ENCODE measurements at regions not wholly inside any gene's neighbourhood (a gene's known extent, or its start where the extent isn't known, plus 50 kb on each side); places are given as distances from the start of the nearest gene placed in this dataset.

DNA sequence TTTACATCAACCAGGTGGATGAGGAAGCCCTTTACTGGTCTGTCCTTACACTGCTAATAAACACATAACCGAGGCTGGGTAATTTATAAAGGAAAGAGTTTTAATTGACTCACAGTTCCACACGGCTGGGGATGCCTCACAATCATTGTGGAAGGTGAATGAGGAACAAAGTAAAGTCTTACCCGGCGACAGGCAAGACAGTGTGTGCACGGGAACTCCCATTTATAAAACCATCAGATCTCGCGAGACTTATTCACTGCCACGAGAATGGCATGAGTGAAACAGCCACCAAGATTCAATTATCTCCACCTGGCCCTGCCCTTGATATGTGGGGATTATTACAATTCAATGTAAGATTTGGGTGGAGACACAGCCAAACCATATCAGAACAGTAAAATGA is 67.3 kb upstream of the GRAMD2B start:
- DNase-seq (ENCODE audit: low read depth, low spot score) (no peak), ATAC-seq (no peak)
- H3K27ac ChIP-seq (ENCODE audit: low read length), result peak overlapping the region; percentile 12; the same call in 1 of the 2 replicates
- H3K27me3 ChIP-seq (ENCODE audit: control insufficient read depth, insufficient read depth, low read length), result no peaks in the 10 kb centered on the region
- peaks cover 12% of the 10 kb centered on the region for H3K4me1 ChIP-seq (ENCODE audit: control insufficient read depth, insufficient read depth, low read length)
- POLR2A ChIA-PET, result no interaction called here
- TF ChIP-seq SIN3A (IDR thresholded peaks at IDR 0.05; ENCODE audit: borderline replicate concordance, insufficient read depth, low read depth, low read length), result no peak
- TF ChIP-seq, protein P1, sequence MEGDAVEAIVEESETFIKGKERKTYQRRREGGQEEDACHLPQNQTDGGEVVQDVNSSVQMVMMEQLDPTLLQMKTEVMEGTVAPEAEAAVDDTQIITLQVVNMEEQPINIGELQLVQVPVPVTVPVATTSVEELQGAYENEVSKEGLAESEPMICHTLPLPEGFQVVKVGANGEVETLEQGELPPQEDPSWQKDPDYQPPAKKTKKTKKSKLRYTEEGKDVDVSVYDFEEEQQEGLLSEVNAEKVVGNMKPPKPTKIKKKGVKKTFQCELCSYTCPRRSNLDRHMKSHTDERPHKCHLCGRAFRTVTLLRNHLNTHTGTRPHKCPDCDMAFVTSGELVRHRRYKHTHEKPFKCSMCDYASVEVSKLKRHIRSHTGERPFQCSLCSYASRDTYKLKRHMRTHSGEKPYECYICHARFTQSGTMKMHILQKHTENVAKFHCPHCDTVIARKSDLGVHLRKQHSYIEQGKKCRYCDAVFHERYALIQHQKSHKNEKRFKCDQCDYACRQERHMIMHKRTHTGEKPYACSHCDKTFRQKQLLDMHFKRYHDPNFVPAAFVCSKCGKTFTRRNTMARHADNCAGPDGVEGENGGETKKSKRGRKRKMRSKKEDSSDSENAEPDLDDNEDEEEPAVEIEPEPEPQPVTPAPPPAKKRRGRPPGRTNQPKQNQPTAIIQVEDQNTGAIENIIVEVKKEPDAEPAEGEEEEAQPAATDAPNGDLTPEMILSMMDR (IDR thresholded peaks at IDR 0.05), result no peak
- TF ChIP-seq, protein P2, sequence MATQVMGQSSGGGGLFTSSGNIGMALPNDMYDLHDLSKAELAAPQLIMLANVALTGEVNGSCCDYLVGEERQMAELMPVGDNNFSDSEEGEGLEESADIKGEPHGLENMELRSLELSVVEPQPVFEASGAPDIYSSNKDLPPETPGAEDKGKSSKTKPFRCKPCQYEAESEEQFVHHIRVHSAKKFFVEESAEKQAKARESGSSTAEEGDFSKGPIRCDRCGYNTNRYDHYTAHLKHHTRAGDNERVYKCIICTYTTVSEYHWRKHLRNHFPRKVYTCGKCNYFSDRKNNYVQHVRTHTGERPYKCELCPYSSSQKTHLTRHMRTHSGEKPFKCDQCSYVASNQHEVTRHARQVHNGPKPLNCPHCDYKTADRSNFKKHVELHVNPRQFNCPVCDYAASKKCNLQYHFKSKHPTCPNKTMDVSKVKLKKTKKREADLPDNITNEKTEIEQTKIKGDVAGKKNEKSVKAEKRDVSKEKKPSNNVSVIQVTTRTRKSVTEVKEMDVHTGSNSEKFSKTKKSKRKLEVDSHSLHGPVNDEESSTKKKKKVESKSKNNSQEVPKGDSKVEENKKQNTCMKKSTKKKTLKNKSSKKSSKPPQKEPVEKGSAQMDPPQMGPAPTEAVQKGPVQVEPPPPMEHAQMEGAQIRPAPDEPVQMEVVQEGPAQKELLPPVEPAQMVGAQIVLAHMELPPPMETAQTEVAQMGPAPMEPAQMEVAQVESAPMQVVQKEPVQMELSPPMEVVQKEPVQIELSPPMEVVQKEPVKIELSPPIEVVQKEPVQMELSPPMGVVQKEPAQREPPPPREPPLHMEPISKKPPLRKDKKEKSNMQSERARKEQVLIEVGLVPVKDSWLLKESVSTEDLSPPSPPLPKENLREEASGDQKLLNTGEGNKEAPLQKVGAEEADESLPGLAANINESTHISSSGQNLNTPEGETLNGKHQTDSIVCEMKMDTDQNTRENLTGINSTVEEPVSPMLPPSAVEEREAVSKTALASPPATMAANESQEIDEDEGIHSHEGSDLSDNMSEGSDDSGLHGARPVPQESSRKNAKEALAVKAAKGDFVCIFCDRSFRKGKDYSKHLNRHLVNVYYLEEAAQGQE (IDR thresholded peaks at IDR 0.05; ENCODE audit: insufficient read depth in 1 of 2, low read depth in 2 of 2, low read length in 1 of 2), result no peak
- no peak for TF ChIP-seq TCF7L2 (IDR thresholded peaks at IDR 0.05; ENCODE audit: low read depth, low read length)
- no TSS peak for BruUV-seq (replicated peaks)
- H3K36me3 ChIP-seq (ENCODE audit: control insufficient read depth, insufficient read depth, low read length), result no peaks in the 10 kb centered on the region
- CTCF ChIA-PET, result no interaction called here
- no peaks in the 10 kb centered on the region for H3K9me3 ChIP-seq (ENCODE audit: control insufficient read depth, insufficient read depth, low read depth, low read length)
- intact Hi-C loops (cut with micrococcal nuclease; ENCODE audit: unreplicated experiment) (no loop called here), in situ Hi-C loops (cut with HindIII; ENCODE audit: low pct_unique_long_range_greater_than_20kb, low sequenced_read_pairs) (loop anchor here (25.0 kb wide), 1 partner anchor 181 kb away; no protein-coding TSS in a partner anchor)
- H3K4me3 ChIP-seq (ENCODE audit: low read depth in 2 of 2, low read length in 2 of 2), result no peak overlapping the region

DNA sequence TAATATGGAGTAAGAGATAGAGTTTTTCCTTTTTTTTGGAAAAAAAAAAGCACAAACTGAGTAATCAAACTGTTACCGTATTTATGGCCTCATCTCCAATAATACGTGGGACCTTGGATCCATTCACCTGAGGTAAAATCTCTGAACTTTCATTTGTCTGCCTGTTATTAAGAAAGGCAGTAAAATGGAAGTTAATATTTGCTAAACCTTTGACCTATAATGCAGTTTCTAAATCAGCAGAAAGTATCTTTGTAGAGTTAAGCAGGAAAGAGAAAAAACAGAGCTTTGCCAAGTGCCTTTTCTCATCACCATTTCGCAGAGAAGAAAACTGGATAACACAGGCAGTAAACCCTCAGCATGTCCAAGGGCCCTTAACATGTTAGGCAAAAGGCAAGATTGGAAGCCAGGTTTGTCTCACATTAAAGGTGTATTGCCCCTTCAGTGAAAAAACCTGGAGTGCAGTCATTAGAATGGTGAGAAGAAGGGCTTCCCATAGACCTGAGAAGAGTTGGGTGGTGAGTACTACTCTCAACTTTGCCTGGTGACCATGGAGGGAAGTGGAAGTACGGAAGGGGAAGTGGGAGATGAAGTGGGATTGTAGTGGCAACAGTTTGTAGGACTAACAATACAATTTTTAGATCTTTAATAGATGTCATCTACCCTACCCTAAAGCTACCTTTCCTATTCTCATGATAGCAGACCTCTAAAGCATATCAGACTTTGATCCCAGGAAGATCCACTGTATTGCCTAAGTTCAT is 65.4 kb upstream of the GRAMD2B start:
- intact Hi-C loops (cut with micrococcal nuclease; ENCODE audit: unreplicated experiment), result no loop called here
- no TSS peak for BruUV-seq (replicated peaks)
- Histone ChIP-seq H3K4me3 (ENCODE audit: low read depth in 2 of 2, low read length in 2 of 2) (no peak overlapping the region), H3K36me3 (ENCODE audit: control insufficient read depth, insufficient read depth, low read length) (no peaks in the 10 kb centered on the region), H3K27me3 (ENCODE audit: control insufficient read depth, insufficient read depth, low read length) (no peaks in the 10 kb centered on the region), H3K4me1 (ENCODE audit: control insufficient read depth, insufficient read depth, low read length) (peaks cover 12% of the 10 kb centered on the region), H3K27ac (ENCODE audit: low read length) (no peak overlapping the region), H3K9me3 (ENCODE audit: control insufficient read depth, insufficient read depth, low read depth, low read length) (no peaks in the 10 kb centered on the region)
- in situ Hi-C loops (cut with HindIII; ENCODE audit: low pct_unique_long_range_greater_than_20kb, low sequenced_read_pairs), result loop anchor here (25.0 kb wide), 1 partner anchor 180 kb away; no protein-coding TSS in a partner anchor
- POLR2A ChIA-PET, result no interaction called here
- CTCF ChIA-PET, result no interaction called here
- no peak for ATAC-seq
- TF ChIP-seq TCF7L2 (IDR thresholded peaks at IDR 0.05; ENCODE audit: low read depth, low read length), result no peak
- TF ChIP-seq SIN3A (IDR thresholded peaks at IDR 0.05; ENCODE audit: borderline replicate concordance, insufficient read depth, low read depth, low read length), result no peak
- TF ChIP-seq, protein P2 (IDR thresholded peaks at IDR 0.05; ENCODE audit: insufficient read depth in 1 of 2, low read depth in 2 of 2, low read length in 1 of 2), result no peak
- TF ChIP-seq, protein P1 (IDR thresholded peaks at IDR 0.05), result no peak
- no peak for TF ChIP-seq POLR2AphosphoS5 (IDR thresholded peaks at IDR 0.05; ENCODE audit: low read depth, low read length)
- DNase-seq (ENCODE audit: low read depth, low spot score), result no peak
